Bronchial epithelial cell (primary cell): ENCODE measurements at regions not wholly inside any gene's neighbourhood (a gene's known extent, or its start where the extent isn't known, plus 50 kb on each side); places are given as distances from the start of the nearest gene placed in this dataset.
A peak's percentile ranks its signal among the peaks of the same experiment; 100 is the strongest.
"Not testable (repeated sequence)": the region's sequence is repeated elsewhere in the genome, so short reads cannot be mapped to it uniquely, and the experiment has no call there.

Experiments
- DNase-seq: peaks from one replicate; pipeline ENCODE4 v3.0.0-alpha.2; 2010; ENCODE audit warnings: low read depth
- FAIRE-seq: peaks from 2 replicates; lab custom pipeline; 2011; peaks lifted over from hg19 to GRCh38; lab: Jason Lieb, UNC
- H3K27me3 ChIP-seq: 2 replicates; pipeline ENCODE4 v1.5.1; 2011; ENCODE audit warnings: low read length; ENCODE audit not compliant: control insufficient read depth, insufficient read depth
- H3K36me3 ChIP-seq: 2 replicates; pipeline ENCODE4 v1.5.1; 2011; ENCODE audit warnings: low read length; ENCODE audit not compliant: control insufficient read depth, insufficient read depth
- H3K4me3 ChIP-seq: 2 replicates; pipeline ENCODE4 v1.5.1; 2011; ENCODE audit warnings: mild to moderate bottlenecking, low read depth, low read length, control low read depth
- TF ChIP-seq, protein P1 (sequence below): IDR thresholded peaks from 2 replicates; pipeline ENCODE4 v1.5.1; 2011; ENCODE audit warnings: mild to moderate bottlenecking, moderate library complexity, low read length, control low read depth, inconsistent platforms; ENCODE audit not compliant: insufficient read depth, severe bottlenecking

DNA sequence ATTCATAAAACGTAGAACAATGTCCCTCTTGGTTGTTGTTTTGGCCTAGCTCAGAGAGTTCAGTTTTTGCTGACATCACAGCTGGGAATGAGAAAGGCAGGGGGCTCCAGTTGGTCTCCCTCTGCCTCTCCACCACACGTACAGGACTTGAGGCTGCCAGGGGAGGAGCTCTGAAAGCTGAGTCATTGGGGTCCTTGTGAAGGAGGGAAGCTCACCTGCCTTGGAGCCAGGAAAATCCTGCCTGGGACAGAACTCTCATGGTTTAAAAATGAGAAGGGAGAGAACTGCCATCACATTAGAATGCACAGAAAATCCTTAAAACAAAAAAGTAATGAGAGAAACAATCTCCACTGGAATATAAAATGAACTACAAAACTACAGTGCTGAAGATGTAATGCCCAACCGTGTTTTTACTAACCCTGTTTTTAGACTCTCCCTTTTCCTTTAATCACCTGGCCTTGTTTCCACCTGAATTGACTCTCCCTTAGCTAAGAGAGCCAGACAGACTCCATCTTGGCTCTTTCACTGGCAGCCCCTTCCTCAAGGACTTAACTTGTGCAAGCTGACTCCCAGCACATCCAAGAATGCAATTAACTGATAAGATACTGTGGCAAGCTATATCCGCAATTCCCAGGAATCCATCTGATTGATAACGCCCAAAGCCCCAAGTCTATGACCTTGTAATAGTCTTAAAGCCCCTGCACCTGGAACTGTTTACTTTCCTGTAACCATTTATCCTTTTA lies 58.6 kb upstream of the TARP start:
- H3K4me3 ChIP-seq, FAIRE-seq, H3K36me3 ChIP-seq, H3K27me3 ChIP-seq: not testable (repeated sequence)
- peak; percentile 18 for DNase-seq

GRCh38 chr7:38330861-38331621 lies 57.6 kb upstream of the TARP start:
- no peaks in the 10 kb centered on the region for H3K27me3 ChIP-seq
- TF ChIP-seq, protein P1, sequence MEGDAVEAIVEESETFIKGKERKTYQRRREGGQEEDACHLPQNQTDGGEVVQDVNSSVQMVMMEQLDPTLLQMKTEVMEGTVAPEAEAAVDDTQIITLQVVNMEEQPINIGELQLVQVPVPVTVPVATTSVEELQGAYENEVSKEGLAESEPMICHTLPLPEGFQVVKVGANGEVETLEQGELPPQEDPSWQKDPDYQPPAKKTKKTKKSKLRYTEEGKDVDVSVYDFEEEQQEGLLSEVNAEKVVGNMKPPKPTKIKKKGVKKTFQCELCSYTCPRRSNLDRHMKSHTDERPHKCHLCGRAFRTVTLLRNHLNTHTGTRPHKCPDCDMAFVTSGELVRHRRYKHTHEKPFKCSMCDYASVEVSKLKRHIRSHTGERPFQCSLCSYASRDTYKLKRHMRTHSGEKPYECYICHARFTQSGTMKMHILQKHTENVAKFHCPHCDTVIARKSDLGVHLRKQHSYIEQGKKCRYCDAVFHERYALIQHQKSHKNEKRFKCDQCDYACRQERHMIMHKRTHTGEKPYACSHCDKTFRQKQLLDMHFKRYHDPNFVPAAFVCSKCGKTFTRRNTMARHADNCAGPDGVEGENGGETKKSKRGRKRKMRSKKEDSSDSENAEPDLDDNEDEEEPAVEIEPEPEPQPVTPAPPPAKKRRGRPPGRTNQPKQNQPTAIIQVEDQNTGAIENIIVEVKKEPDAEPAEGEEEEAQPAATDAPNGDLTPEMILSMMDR = no peak
- FAIRE-seq (no peak), DNase-seq (no peak)
- no peak overlapping the region for H3K4me3 ChIP-seq
- H3K36me3 ChIP-seq = no peaks in the 10 kb centered on the region

GRCh38 chr7:38330039-38330438 lies 56.6 kb upstream of the TARP start:
- no peaks in the 10 kb centered on the region for H3K27me3 ChIP-seq
- H3K4me3 ChIP-seq = no peak overlapping the region
- no peaks in the 10 kb centered on the region for H3K36me3 ChIP-seq
- TF ChIP-seq, protein P1 = no peak
- FAIRE-seq (peak; percentile 7), DNase-seq (no peak)

GRCh38 chr7:38329340-38329739 lies 55.9 kb upstream of the TARP start:
- Histone ChIP-seq H3K36me3 (no peaks in the 10 kb centered on the region), H3K27me3 (no peaks in the 10 kb centered on the region), H3K4me3 (no peak overlapping the region)
- FAIRE-seq (no peak), DNase-seq (no peak)
- TF ChIP-seq, protein P1 = no peak

- FAIRE-seq (no peak), DNase-seq (no peak)
- Histone ChIP-seq H3K36me3 (no peaks in the 10 kb centered on the region), H3K27me3 (no peaks in the 10 kb centered on the region), H3K4me3 (no peak overlapping the region)
- TF ChIP-seq, protein P1 = no peak
Measured at GRCh38 chr7:38328814-38329213, 55.4 kb upstream of the TARP start.

- DNase-seq (no peak), FAIRE-seq (no peak)
- TF ChIP-seq, protein P1 = no peak
- H3K27me3 ChIP-seq = no peaks in the 10 kb centered on the region
- no peaks in the 10 kb centered on the region for H3K36me3 ChIP-seq
- H3K4me3 ChIP-seq = no peak overlapping the region
Measured at GRCh38 chr7:38327637-38328036, 54.2 kb upstream of the TARP start.
